ENCODE measurements at regions not wholly inside any gene's neighbourhood (a gene's known extent, or its start where the extent isn't known, plus 50 kb on each side); places are given as distances from the start of the nearest gene placed in this dataset.

DNA sequence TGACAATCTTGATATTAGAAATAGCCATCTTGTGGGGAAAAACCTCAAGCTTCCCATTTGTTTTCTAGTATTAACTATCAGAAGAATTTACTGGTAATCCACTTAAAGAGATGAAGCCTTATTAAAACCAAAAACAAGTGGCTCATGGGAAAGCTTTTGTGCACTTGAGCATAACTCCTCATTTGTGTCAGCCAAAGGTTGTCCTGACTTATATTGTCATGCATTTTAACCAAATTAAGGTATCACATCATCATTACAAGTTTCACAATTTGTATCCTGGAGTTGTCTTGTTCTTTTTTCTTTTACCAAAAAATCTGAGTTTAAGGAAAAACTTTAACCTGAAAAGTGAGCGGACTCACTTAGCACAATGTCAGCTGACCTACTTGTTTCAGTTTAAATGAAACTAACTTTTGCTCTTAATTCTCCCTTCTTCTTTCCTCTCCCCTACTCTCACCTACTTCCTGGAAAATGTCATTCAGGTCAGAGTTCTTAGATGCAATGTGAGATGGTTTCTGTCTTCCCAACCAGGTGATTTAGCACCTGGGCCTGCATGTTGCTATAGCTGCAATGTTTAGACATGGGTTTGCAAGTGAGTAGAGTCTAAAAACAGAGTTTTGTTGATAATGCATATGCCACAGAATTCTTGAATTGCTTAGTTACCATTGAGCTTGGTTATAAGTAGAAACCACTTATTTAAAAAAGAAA is 82.8 kb downstream of the TNFAIP3 start:
- Mint-ChIP-seq H3K36me3 (ENCODE audit: insufficient read depth, unreplicated experiment) (no peaks in the 10 kb centered on the region), H3K27ac (ENCODE audit: unreplicated experiment) (no peak overlapping the region), H3K4me1 (ENCODE audit: low read depth, unreplicated experiment) (no peaks in the 10 kb centered on the region), H3K27me3 (ENCODE audit: unreplicated experiment) (no peaks in the 10 kb centered on the region), H3K9me3 (ENCODE audit: low read depth, unreplicated experiment) (no peaks in the 10 kb centered on the region), H3K4me3 (ENCODE audit: low read depth, unreplicated experiment) (no peak overlapping the region)
- TF ChIP-seq, protein P1, sequence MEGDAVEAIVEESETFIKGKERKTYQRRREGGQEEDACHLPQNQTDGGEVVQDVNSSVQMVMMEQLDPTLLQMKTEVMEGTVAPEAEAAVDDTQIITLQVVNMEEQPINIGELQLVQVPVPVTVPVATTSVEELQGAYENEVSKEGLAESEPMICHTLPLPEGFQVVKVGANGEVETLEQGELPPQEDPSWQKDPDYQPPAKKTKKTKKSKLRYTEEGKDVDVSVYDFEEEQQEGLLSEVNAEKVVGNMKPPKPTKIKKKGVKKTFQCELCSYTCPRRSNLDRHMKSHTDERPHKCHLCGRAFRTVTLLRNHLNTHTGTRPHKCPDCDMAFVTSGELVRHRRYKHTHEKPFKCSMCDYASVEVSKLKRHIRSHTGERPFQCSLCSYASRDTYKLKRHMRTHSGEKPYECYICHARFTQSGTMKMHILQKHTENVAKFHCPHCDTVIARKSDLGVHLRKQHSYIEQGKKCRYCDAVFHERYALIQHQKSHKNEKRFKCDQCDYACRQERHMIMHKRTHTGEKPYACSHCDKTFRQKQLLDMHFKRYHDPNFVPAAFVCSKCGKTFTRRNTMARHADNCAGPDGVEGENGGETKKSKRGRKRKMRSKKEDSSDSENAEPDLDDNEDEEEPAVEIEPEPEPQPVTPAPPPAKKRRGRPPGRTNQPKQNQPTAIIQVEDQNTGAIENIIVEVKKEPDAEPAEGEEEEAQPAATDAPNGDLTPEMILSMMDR (IDR thresholded peaks at IDR 0.05; ENCODE audit: unreplicated experiment), result no peak
- BruUV-seq (replicated peaks), result no TSS peak
- intact Hi-C loops (cut with micrococcal nuclease; ENCODE audit: unreplicated experiment), result no loop called here
- CTCF ChIA-PET, result no interaction called here
- no peak for DNase-seq

DNA sequence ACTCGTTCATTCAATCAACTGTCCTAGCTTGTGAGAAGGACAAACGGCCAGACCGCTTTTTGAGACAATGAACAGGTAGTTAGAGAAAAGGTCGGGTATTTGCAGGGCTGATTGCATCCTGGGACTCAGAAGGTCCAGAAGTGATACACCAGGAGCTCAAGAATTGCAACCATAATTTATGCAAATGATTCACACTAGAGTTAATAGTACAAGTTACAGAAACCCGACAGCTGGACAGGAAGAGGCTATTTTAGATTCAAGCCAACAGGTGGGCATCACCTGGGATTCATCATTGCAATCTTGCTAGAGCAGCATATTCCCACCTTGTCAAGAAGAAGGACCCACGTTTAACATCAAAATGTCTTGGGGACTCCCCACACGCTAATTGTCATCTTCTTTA is 83.5 kb downstream of the TNFAIP3 start:
- Mint-ChIP-seq H3K27ac (ENCODE audit: unreplicated experiment) (no peak overlapping the region), H3K36me3 (ENCODE audit: insufficient read depth, unreplicated experiment) (no peaks in the 10 kb centered on the region), H3K4me3 (ENCODE audit: low read depth, unreplicated experiment) (no peak overlapping the region), H3K9me3 (ENCODE audit: low read depth, unreplicated experiment) (no peaks in the 10 kb centered on the region), H3K27me3 (ENCODE audit: unreplicated experiment) (no peaks in the 10 kb centered on the region), H3K4me1 (ENCODE audit: low read depth, unreplicated experiment) (no peaks in the 10 kb centered on the region)
- intact Hi-C loops (cut with micrococcal nuclease; ENCODE audit: unreplicated experiment), result no loop called here
- BruUV-seq (replicated peaks), result no TSS peak
- CTCF ChIA-PET, result no interaction called here
- DNase-seq, result no peak
- TF ChIP-seq, protein P1 (IDR thresholded peaks at IDR 0.05; ENCODE audit: unreplicated experiment), result no peak

DNA sequence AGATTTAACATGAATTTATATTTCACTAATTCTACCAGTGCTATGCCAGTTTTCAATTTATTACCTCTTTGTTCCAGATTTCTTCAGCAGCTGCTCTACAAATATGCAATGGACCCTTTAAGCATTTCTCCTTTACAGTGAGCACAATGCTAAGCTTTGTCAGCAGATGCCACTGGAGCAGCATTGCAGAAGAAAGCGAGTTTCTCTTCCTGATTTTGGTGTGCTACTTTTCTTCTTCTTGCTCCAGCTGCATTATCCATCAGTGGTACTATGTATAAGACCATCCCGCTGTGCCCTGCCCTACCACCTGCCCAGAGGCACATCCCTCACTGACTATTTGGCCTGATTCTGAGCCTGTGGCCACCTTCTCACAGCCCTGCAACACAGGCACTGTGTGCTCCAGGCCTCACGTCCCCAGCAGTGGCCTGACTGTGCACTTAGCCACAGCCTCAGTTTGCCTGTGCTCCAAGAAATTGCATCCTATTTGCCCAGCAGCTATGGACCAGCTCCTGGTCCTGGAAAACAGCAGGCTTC is 84.1 kb downstream of the TNFAIP3 start:
- Mint-ChIP-seq H3K27me3 (ENCODE audit: unreplicated experiment) (no peaks in the 10 kb centered on the region), H3K4me1 (ENCODE audit: low read depth, unreplicated experiment) (no peaks in the 10 kb centered on the region), H3K27ac (ENCODE audit: unreplicated experiment) (no peak overlapping the region), H3K4me3 (ENCODE audit: low read depth, unreplicated experiment) (no peak overlapping the region), H3K36me3 (ENCODE audit: insufficient read depth, unreplicated experiment) (no peaks in the 10 kb centered on the region), H3K9me3 (ENCODE audit: low read depth, unreplicated experiment) (no peaks in the 10 kb centered on the region)
- CTCF ChIA-PET, result no interaction called here
- no TSS peak for BruUV-seq (replicated peaks)
- intact Hi-C loops (cut with micrococcal nuclease; ENCODE audit: unreplicated experiment), result no loop called here
- DNase-seq, result no peak
- TF ChIP-seq, protein P1 (IDR thresholded peaks at IDR 0.05; ENCODE audit: unreplicated experiment), result no peak

DNA sequence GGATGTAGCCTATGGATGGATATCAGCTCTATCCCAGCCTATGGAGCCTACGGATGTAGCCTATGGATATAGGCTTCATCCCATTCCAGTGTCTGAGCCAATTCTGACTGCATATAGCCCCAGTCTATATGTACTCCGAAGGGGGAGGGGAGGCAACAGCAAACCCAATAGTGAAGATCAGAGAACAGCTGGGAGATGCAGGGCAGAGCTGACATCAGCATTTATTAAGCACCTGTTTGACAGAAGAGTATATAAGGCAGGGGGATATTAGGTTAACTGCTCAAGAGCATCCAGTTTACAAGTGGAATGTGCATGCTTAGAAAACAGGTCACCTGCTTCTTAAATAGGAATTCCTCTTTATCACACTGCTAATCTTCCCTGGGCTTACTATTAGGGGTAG is 85.2 kb downstream of the TNFAIP3 start:
- no peaks in the 10 kb centered on the region for H3K36me3 Mint-ChIP-seq (ENCODE audit: insufficient read depth, unreplicated experiment)
- BruUV-seq (replicated peaks), result no TSS peak
- no peaks in the 10 kb centered on the region for H3K4me1 Mint-ChIP-seq (ENCODE audit: low read depth, unreplicated experiment)
- no peak for DNase-seq
- no peaks in the 10 kb centered on the region for H3K27me3 Mint-ChIP-seq (ENCODE audit: unreplicated experiment)
- CTCF ChIA-PET, result no interaction called here
- intact Hi-C loops (cut with micrococcal nuclease; ENCODE audit: unreplicated experiment), result no loop called here
- no peak overlapping the region for H3K4me3 Mint-ChIP-seq (ENCODE audit: low read depth, unreplicated experiment)
- TF ChIP-seq, protein P1 (IDR thresholded peaks at IDR 0.05; ENCODE audit: unreplicated experiment), result no peak
- H3K9me3 Mint-ChIP-seq (ENCODE audit: low read depth, unreplicated experiment), result no peaks in the 10 kb centered on the region
- no peak overlapping the region for H3K27ac Mint-ChIP-seq (ENCODE audit: unreplicated experiment)

Data from Calu3 (cell line).